ENCODE measurements at regions not wholly inside any gene's neighbourhood (a gene's known extent, or its start where the extent isn't known, plus 50 kb on each side); places are given as distances from the start of the nearest gene placed in this dataset.
"Not testable (repeated sequence)": the region's sequence is repeated elsewhere in the genome, so short reads cannot be mapped to it uniquely, and the experiment has no call there.

DNA sequence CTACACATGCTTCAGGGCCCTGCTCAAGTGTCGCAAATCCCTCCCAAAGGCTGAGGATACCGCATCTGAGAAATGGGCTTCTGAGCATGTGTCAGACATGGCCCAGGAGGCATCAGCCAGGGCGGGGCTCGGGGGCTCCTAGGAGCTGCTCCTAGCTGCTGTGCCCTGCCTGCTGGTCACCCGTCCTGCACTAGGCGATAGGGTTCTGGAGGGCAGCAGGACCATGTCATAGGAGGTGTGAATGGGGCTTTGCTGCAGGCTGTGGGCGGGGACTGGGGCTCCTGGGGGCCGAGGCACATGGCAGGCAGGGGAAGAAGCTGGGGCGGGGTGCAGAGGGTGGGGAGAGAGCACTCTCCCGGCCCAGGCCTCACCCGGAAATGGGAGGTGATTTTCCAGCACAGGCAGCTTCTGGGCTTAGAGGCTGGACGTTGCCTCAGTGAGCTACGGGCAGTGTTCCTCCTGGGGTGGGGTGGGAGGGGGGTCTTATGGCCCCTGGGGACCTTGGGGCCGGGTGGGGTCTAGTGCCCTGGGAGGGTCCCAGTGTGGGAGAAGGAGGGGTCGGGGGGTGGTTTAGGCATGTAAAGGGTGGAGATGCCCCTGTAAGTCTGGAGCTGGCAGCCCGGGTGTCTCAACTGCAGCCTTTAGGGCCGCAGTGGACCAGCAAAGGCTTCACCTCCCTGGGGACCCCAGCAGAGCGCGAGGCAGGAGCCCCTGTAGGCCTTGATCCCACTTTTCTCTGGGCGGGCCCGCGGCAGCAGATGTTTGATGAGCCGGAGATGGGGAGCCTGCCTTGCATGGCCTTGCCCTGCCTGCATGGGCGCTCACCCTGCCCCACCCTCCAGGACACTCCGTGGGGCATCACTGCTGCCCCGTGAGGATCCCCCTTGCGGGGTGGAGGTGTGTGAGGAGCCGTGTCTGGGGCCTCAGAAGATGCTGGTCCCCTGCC, 98.6 kb upstream of the LRPAP1 start:
- Histone ChIP-seq H3K4me1 (no peaks in the 10 kb centered on the region), H3K27ac (replicated peaks in 1 of 4) (no peak overlapping the region), H3K27me3 (peaks cover 0 to 73% (median 0%) of the 10 kb centered on the region in 4 donors), H3K36me3 (no peaks in the 10 kb centered on the region), H3K4me3 (no peak overlapping the region), H3K9me3 (no peaks in the 10 kb centered on the region)
- intact Hi-C loops (cut with DNase I), result no loop called here
- 64% methylated on average over 14 of the region's 28 CpGs for WGBS
- TF ChIP-seq EP300 (IDR thresholded peaks at IDR 0.05), result no peak
- no peak for TF ChIP-seq CTCF (IDR thresholded peaks at IDR 0.05)
- TF ChIP-seq POLR2A (IDR thresholded peaks at IDR 0.05; ENCODE audit: low read depth), result no peak
- TF ChIP-seq POLR2AphosphoS5 (IDR thresholded peaks at IDR 0.05), result no peak
- no peak for DNase-seq (ENCODE audit: extremely low spot score)

DNA sequence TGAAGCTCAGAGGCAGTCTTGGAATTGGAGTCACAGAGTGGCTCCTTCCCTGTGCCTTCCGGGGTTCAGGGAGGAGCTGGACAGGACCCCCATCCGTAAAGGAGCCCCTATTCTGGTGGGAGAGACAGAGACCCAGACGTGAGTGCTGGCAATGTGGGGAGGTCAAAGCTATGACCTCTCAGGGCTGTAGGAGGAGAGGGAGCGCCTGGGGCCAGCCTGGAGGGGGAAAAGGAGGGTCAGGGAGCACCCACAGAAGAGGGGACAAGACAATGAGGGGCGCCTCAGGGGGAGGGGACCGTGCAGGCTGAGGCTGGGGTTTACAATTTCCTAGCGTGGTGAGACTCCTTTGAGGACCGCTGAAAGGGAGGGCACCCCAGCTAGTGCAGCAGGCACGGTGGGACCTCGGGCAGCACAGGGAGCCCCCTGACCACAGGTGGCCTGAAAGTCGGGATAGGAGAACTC, 97.9 kb upstream of the LRPAP1 start:
- no peak for TF ChIP-seq EP300 (IDR thresholded peaks at IDR 0.05)
- TF ChIP-seq CTCF (IDR thresholded peaks at IDR 0.05), result no peak
- TF ChIP-seq POLR2AphosphoS5 (IDR thresholded peaks at IDR 0.05), result no peak
- TF ChIP-seq POLR2A (IDR thresholded peaks at IDR 0.05; ENCODE audit: low read depth), result no peak
- no peak for DNase-seq (ENCODE audit: extremely low spot score)
- no peaks in the 10 kb centered on the region for H3K4me1 ChIP-seq
- peaks cover 0 to 73% (median 0%) of the 10 kb centered on the region in 4 donors for H3K27me3 ChIP-seq
- no peaks in the 10 kb centered on the region for H3K9me3 ChIP-seq
- WGBS, result 84% methylated on average over 11 of the region's 11 CpGs
- H3K27ac ChIP-seq (replicated peaks in 1 of 4), result no peak overlapping the region
- intact Hi-C loops (cut with DNase I), result no loop called here
- no peak overlapping the region for H3K4me3 ChIP-seq
- H3K36me3 ChIP-seq, result no peaks in the 10 kb centered on the region

DNA sequence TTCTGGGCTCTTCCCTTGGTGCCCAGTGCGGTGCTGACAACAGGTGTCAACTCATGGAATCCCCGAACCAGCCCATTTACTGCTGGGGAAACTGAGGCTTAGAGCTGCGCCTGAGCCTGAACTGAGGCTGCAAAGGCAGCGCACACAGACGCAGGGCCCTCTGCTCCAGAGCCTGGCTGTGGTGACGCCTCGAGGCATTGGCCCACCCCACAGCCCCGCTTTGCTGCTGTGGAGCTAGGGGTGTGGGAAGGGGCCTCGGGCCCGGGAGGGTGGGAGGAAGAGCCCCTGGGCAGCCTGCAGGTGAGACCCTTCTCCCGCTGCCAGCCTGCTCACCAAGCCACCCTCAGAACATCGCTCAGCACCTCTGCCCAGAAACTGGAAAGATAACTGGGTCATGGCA, 97.4 kb upstream of the LRPAP1 start:
- WGBS, result 76% methylated on average over 6 of the region's 12 CpGs
- DNase-seq (ENCODE audit: extremely low spot score), result no peak
- Histone ChIP-seq H3K27me3 (peaks cover 0 to 73% (median 0%) of the 10 kb centered on the region in 4 donors), H3K4me3 (no peak overlapping the region), H3K4me1 (no peaks in the 10 kb centered on the region), H3K27ac (replicated peaks in 1 of 4) (no peak overlapping the region), H3K9me3 (no peaks in the 10 kb centered on the region), H3K36me3 (no peaks in the 10 kb centered on the region)
- intact Hi-C loops (cut with DNase I), result no loop called here
- TF ChIP-seq CTCF (IDR thresholded peaks at IDR 0.05), result no peak
- no peak for TF ChIP-seq POLR2AphosphoS5 (IDR thresholded peaks at IDR 0.05)
- no peak for TF ChIP-seq POLR2A (IDR thresholded peaks at IDR 0.05; ENCODE audit: low read depth)
- TF ChIP-seq EP300 (IDR thresholded peaks at IDR 0.05), result no peak

GRCh38 chr4:3629176-3629575, 97.0 kb upstream of the LRPAP1 start:
- DNase-seq (ENCODE audit: extremely low spot score); H3K36me3 ChIP-seq; H3K4me1 ChIP-seq; intact Hi-C loops (cut with DNase I); H3K27ac ChIP-seq (replicated peaks in 1 of 4); H3K9me3 ChIP-seq; H3K4me3 ChIP-seq: not testable (repeated sequence)
- 89% methylated on average over 6 of the region's 13 CpGs for WGBS
- peaks cover 0 to 73% (median 0%) of the 10 kb centered on the region in 4 donors for H3K27me3 ChIP-seq

DNA sequence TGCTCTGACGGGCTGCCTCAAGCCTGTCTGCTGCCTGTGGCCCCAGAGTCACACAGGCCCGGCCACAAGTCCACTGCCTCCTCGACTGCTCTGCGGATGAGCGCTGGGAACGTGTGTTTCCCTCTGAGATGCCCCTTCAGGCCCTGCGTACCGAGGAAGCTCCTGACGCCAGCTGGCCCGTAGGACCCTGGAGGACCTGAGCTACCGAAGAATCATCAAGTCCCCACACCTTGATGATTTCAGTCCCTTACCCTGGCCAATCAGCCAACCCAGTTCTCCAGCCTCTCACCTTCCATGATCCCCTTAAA, 96.6 kb upstream of the LRPAP1 start:
- 95% methylated on average over 10 of the region's 11 CpGs for WGBS
- intact Hi-C loops (cut with DNase I), result no loop called here
- TF ChIP-seq POLR2AphosphoS5 (IDR thresholded peaks at IDR 0.05) (no peak), POLR2A (IDR thresholded peaks at IDR 0.05; ENCODE audit: low read depth) (no peak), EP300 (IDR thresholded peaks at IDR 0.05) (no peak), CTCF (IDR thresholded peaks at IDR 0.05) (no peak)

DNA sequence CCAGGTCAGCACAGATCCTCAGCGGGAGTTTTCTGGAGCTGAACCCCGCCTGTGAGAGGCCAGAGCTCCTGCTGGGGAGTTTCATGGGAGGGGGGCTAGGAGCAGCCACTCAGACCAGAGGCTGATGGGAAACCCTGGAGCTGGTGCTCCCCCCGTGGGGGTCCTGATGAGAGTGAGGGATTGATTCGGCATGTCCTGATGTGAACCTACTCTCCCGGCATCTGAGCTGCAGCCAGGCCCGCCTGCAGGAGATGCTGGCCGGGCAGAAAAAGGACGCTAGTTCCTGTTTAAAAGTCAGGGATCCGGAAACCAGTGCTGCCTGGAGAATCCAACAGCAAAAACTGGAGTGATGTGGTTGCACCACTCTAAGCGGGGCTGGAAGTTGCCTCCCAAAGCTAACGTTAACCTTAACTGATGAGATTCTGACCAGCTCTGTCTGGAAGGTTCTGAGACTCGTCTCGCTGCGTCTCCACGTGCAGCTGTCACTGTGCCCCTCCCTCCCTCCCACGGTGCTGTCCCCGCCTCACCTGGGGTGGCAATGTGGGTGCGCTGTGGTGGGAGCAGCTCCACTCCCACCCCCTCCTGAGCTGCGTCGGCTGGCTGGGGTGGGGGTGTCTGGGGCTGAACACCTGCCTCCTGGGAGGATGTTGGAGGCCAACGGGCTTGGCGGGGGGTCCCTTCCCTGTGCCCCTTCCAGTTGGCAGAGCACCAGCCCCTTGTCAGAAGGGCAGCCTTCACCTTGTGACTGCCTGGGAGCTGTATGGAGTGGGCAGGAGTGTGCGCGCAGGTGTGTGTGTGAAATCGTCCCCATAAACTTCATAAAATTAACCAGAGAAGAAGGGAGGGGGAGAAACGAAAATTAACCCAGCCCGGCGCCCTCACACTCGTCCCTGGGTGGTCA, 96.0 kb upstream of the LRPAP1 start:
- H3K27ac ChIP-seq (replicated peaks in 1 of 4); H3K4me3 ChIP-seq; H3K36me3 ChIP-seq; intact Hi-C loops (cut with DNase I); DNase-seq (ENCODE audit: extremely low spot score); H3K4me1 ChIP-seq; H3K9me3 ChIP-seq: not testable (repeated sequence)
- 64% methylated on average over 21 of the region's 29 CpGs for WGBS
- H3K27me3 ChIP-seq, result peaks cover 0 to 82% (median 0%) of the 10 kb centered on the region in 4 donors

More for the DNA sequence above, 96.6 kb upstream of the LRPAP1 start:
- Histone ChIP-seq H3K36me3 (no peaks in the 10 kb centered on the region), H3K9me3 (no peaks in the 10 kb centered on the region), H3K4me1 (no peaks in the 10 kb centered on the region), H3K27ac (replicated peaks in 1 of 4) (no peak overlapping the region), H3K4me3 (no peak overlapping the region), H3K27me3 (peaks cover 0 to 76% (median 0%) of the 10 kb centered on the region in 4 donors)
- DNase-seq (ENCODE audit: extremely low spot score), result no peak

DNA sequence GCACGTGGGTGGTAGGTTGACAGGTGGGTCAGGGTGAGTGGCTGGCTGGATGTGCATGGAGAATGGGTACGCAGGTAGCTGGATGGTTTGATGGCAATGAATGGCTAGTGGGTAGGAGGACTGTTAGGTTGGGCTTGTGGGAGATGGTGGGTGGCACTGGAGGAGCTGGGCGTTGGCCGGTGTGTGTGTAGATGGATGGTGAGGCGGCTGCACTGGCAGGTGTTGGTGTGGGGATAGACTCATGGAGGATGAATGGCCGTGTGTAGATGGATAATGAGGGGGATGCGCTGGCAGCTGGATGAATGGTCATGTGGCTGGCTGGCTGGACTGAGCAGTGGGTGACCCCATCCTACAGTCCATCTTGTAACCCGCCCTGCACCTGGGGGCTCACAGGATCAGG, 95.2 kb upstream of the LRPAP1 start:
- H3K4me1 ChIP-seq; DNase-seq (ENCODE audit: extremely low spot score); H3K36me3 ChIP-seq; H3K9me3 ChIP-seq; H3K4me3 ChIP-seq; H3K27ac ChIP-seq (replicated peaks in 1 of 4); intact Hi-C loops (cut with DNase I): not testable (repeated sequence)
- peaks cover 0 to 88% (median 0%) of the 10 kb centered on the region in 4 donors for H3K27me3 ChIP-seq
- WGBS, result 75% methylated on average over 7 of the region's 8 CpGs
